Activated CD8-positive, alpha-beta T cell treated with anti-CD3 and anti-CD28 coated beads for 36 hours (primary cell): ENCODE measurements at regions not wholly inside any gene's neighbourhood (a gene's known extent, or its start where the extent isn't known, plus 50 kb on each side); places are given as distances from the start of the nearest gene placed in this dataset.

Experiments
- ATAC-seq: fragments of 200-7000 bp; cut with Tn5 transposase; one replicate; pipeline ENCODE4 v1.10.0; 2021; ENCODE audit warnings: mild to moderate bottlenecking, moderate library complexity
- CTCF ChIA-PET: fragments of 350-600 bp; sonication (Branson Sonifier 250); formaldehyde crosslinking; loops from one replicate; lab custom pipeline; 2021; ENCODE audit warnings: antibody characterized with exemption; lab: Charles Lee
- POLR2A ChIA-PET: fragments of 350-600 bp; sonication (Branson Sonifier 250); formaldehyde crosslinking; loops from one replicate; lab custom pipeline; 2021; ENCODE audit warnings: antibody characterized with exemption; lab: Charles Lee
- DNase-seq: peaks from one replicate; pipeline ENCODE4 v3.0.0-alpha.2; 2020
- H3K27ac Mint-ChIP-seq: one replicate; pipeline ENCODE4 v1.8.0; 2021; ENCODE audit warnings: mild to moderate bottlenecking, mixed read lengths
- H3K27me3 Mint-ChIP-seq: one replicate; pipeline ENCODE4 v1.8.0; 2021; ENCODE audit warnings: mixed read lengths
- H3K36me3 Mint-ChIP-seq: one replicate; pipeline ENCODE4 v1.8.0; 2021; ENCODE audit warnings: low read depth, mixed read lengths
- H3K4me1 Mint-ChIP-seq: one replicate; pipeline ENCODE4 v1.8.0; 2021; ENCODE audit warnings: low read depth, mixed read lengths
- H3K4me3 Mint-ChIP-seq: one replicate; pipeline ENCODE4 v1.8.0; 2021; ENCODE audit warnings: mild to moderate bottlenecking, moderate library complexity, mixed read lengths
- H3K9me3 Mint-ChIP-seq: one replicate; pipeline ENCODE4 v1.8.0; 2021; ENCODE audit warnings: mixed read lengths
- CTCF ChIP-seq: fragments of 200-600 bp; IDR thresholded peaks from one replicate; pipeline ENCODE4 v1.8.0; 2022; ENCODE audit warnings: antibody characterized with exemption, mild to moderate bottlenecking
- intact Hi-C: fragments of 100-400 bp; cut with micrococcal nuclease; formaldehyde crosslinking; loops from one replicate; pipeline ENCODE4 v1.10.0; 2022

DNA sequence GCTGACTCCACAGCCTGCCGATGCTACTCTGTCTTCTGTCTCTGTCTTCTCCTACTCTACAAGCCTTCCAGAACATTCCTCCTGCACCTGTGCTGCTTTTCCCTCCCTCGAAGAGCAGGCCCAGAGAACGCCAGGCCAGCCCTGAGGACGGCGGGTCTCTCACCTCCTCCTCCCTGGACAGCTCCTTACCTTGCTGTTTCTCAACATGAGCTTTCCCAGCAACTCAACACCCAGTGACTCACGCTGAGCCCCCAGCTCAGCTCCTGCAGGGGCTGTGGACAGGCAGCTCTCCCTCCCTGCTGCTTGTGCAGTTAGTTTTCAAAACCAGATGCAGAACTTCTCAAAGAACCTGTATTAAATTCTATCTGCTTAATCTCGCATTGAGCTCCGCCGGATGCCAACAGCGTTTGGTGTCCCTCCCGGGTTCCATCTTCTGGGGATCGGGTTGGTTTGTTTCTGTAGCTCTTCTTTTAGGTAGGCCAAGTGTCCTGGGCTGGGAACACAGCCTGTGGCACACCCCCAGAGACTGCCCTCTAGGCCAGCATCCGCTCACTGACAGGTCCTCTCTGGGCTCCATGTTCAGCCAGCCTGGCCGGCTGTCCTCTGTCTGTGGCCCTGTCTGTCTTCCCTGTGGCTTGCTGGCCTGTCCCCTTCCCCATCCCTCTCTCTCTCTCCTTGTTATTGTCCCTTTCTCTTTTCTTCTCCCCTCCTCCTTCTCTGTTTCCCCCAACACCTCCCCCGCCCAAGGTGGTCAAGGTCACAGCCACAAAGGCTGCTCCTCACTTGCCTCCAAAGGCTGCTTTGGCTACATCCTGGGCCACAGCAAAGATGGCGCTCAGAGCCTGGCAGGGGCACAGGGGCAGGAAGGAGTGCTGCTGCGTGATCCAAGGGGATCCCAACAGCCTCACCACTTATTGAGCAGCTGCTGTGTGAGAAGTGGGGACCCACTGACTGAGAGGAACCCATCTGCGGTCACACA is 391.0 kb downstream of the MATN1 start:
- Mint-ChIP-seq H3K4me1 (no peaks in the 10 kb centered on the region), H3K9me3 (no peaks in the 10 kb centered on the region), H3K36me3 (no peaks in the 10 kb centered on the region), H3K27ac (no peak overlapping the region), H3K4me3 (no peak overlapping the region), H3K27me3 (no peaks in the 10 kb centered on the region)
- intact Hi-C loops = no loop called here
- DNase-seq (no peak), ATAC-seq (no peak)
- TF ChIP-seq CTCF = no peak
- ChIA-PET POLR2A (no interaction called here), CTCF (no interaction called here)

- no peak for ATAC-seq
- DNase-seq = no peak
- TF ChIP-seq CTCF = no peak
- intact Hi-C loops = no loop called here
- POLR2A ChIA-PET = no interaction called here
- H3K27ac Mint-ChIP-seq = no peak overlapping the region
- no peaks in the 10 kb centered on the region for H3K4me1 Mint-ChIP-seq
- no peaks in the 10 kb centered on the region for H3K27me3 Mint-ChIP-seq
- no peak overlapping the region for H3K4me3 Mint-ChIP-seq
- H3K36me3 Mint-ChIP-seq = no peaks in the 10 kb centered on the region
- CTCF ChIA-PET = no interaction called here
- no peaks in the 10 kb centered on the region for H3K9me3 Mint-ChIP-seq
These were observed 391.8 kb downstream of the MATN1 start for GRCh38 chr1:30331415-30332065.

DNA sequence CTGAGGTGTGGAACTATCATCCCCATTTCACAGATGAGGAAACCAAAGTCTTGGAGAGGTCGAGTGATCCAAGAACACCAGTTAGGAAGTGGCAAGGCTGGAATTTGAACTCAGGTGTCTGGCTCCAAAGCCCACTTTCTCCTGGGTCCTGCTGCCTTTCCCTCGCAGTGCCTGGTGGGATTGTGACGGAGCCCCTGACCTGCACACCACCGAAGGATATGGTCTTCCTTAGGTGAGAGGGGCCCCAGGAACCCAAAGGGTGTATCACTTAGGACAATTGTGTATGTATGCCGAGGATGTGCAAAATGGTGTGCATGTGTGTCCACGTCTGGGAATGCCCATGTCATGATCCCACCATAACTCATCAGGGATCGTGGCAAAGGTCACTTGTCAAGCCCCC is 392.7 kb downstream of the MATN1 start:
- H3K9me3 Mint-ChIP-seq = no peaks in the 10 kb centered on the region
- no peak overlapping the region for H3K4me3 Mint-ChIP-seq
- no peaks in the 10 kb centered on the region for H3K36me3 Mint-ChIP-seq
- H3K27me3 Mint-ChIP-seq = no peaks in the 10 kb centered on the region
- intact Hi-C loops = no loop called here
- ChIA-PET POLR2A (no interaction called here), CTCF (no interaction called here)
- ATAC-seq (no peak), DNase-seq (no peak)
- no peaks in the 10 kb centered on the region for H3K4me1 Mint-ChIP-seq
- TF ChIP-seq CTCF = no peak
- no peak overlapping the region for H3K27ac Mint-ChIP-seq

DNA sequence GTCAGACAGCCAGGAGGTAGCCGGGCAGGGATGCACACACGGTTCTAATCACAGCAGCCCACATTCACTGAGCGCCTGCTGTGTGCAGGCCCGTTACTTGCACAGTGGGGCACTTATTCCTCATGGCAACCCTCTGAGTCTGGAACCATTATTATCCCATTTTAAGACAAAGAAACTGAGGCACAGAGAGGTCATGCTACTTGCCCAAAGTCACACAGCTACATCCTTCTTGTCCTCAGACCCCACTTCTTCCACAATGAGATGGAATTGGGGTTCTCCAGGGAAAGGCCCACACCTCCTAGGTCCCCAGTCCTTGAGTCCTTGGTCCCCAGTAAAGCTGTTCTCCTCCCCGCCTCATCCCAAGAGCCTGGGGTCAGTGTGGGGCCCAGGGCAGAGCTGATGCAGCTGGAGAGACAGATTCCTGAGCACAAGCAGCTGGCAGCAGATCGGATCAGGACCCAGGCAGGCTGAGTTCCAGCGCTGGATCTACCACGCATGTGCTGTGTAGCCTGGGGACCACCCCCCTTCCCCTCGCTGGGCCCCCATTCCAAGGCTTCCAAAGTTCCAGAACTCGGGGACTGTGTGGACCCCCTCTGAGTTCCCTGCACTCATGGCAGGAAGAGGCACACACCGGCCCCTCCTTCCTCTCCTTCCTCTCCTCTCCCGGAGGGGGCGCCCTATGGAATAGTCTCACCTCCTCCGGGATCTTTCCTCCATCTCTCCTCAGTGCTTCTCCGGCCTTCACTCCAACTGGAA is 393.4 kb downstream of the MATN1 start:
- POLR2A ChIA-PET = no interaction called here
- TF ChIP-seq CTCF = no peak
- no peaks in the 10 kb centered on the region for H3K36me3 Mint-ChIP-seq
- ATAC-seq = no peak
- H3K27me3 Mint-ChIP-seq = no peaks in the 10 kb centered on the region
- no peak overlapping the region for H3K27ac Mint-ChIP-seq
- CTCF ChIA-PET = no interaction called here
- no peaks in the 10 kb centered on the region for H3K9me3 Mint-ChIP-seq
- intact Hi-C loops = no loop called here
- no peak overlapping the region for H3K4me3 Mint-ChIP-seq
- DNase-seq = no peak
- no peaks in the 10 kb centered on the region for H3K4me1 Mint-ChIP-seq
